ENCODE measurements at regions not wholly inside any gene's neighbourhood (a gene's known extent, or its start where the extent isn't known, plus 50 kb on each side); places are given as distances from the start of the nearest gene placed in this dataset.

- peaks cover 7 to 21% of the 10 kb centered on the region in 2 donors for H3K27me3 Mint-ChIP-seq
- H3K27ac Mint-ChIP-seq = no peak overlapping the region
- Histone ChIP-seq H3K36me3 (ENCODE audit: insufficient read depth, low read length) (no peaks in the 10 kb centered on the region), H3K4me3 (ENCODE audit: low read length) (no peak overlapping the region), H3K9me3 (ENCODE audit: low read length) (no peaks in the 10 kb centered on the region), H3K27me3 (ENCODE audit: insufficient read depth, low read length, poor library complexity, severe bottlenecking) (no peaks in the 10 kb centered on the region), H3K4me1 (ENCODE audit: insufficient read depth, low read length) (peaks cover 23% of the 10 kb centered on the region), H3K27ac (ENCODE audit: low read depth, low read length) (no peak overlapping the region)
- no peak for DNase-seq
- H3K4me3 Mint-ChIP-seq = no peak overlapping the region
- no peaks in the 10 kb centered on the region for H3K36me3 Mint-ChIP-seq
- peaks cover 0 to 19% (median 9%) of the 10 kb centered on the region in 5 donors for H3K9me3 Mint-ChIP-seq
- POLR2A ChIA-PET = no interaction called here
- peaks cover 12 to 17% (median 16%) of the 10 kb centered on the region in 3 donors for H3K4me1 Mint-ChIP-seq
- CTCF ChIA-PET = no interaction called here
These were observed 276.9 kb downstream of the MSX2 start for GRCh38 chr5:175001311-175001710.

- ChIA-PET POLR2A (no interaction called here), CTCF (interaction anchor here (1.2 kb wide), 1 partner anchor 9 kb away, joined by 3 read pairs; no protein-coding TSS in a partner anchor)
- no peak overlapping the region for H3K4me3 Mint-ChIP-seq
These were observed 275.2 kb downstream of the MSX2 start for GRCh38 chr5:174999581-174999980.

GRCh38 chr5:174998131-174998730 is 273.8 kb downstream of the MSX2 start:
- DNase-seq = no peak

More at GRCh38 chr5:174999581-174999980, 275.2 kb downstream of the MSX2 start:
- no peaks in the 10 kb centered on the region for H3K9me3 ChIP-seq (ENCODE audit: low read length)
- Mint-ChIP-seq H3K36me3 (no peaks in the 10 kb centered on the region), H3K4me1 (peaks cover 12 to 17% (median 16%) of the 10 kb centered on the region in 3 donors), H3K27me3 (peaks cover 3 to 17% of the 10 kb centered on the region in 2 donors), H3K27ac (peak overlapping the region in 1 of 8 donors; percentile 31), H3K9me3 (peaks cover 0 to 19% (median 9%) of the 10 kb centered on the region in 5 donors)
- H3K4me3 ChIP-seq (ENCODE audit: low read length) = no peak overlapping the region
- peaks cover 23% of the 10 kb centered on the region for H3K4me1 ChIP-seq (ENCODE audit: insufficient read depth, low read length)
- H3K27me3 ChIP-seq (ENCODE audit: insufficient read depth, low read length, poor library complexity, severe bottlenecking) = no peaks in the 10 kb centered on the region
- no peak for DNase-seq
- no peaks in the 10 kb centered on the region for H3K36me3 ChIP-seq (ENCODE audit: insufficient read depth, low read length)
- H3K27ac ChIP-seq (ENCODE audit: low read depth, low read length) = no peak overlapping the region

GRCh38 chr5:174997688-174998087 is 273.3 kb downstream of the MSX2 start:
- peaks cover 0 to 20% (median 9%) of the 10 kb centered on the region in 5 donors for H3K9me3 Mint-ChIP-seq
- POLR2A ChIA-PET = no interaction called here

More at GRCh38 chr5:174998131-174998730, 273.8 kb downstream of the MSX2 start:
- Histone ChIP-seq H3K4me3 (ENCODE audit: low read length) (no peak overlapping the region), H3K9me3 (ENCODE audit: low read length) (no peaks in the 10 kb centered on the region), H3K27me3 (ENCODE audit: insufficient read depth, low read length, poor library complexity, severe bottlenecking) (no peaks in the 10 kb centered on the region), H3K36me3 (ENCODE audit: insufficient read depth, low read length) (no peaks in the 10 kb centered on the region), H3K27ac (ENCODE audit: low read depth, low read length) (no peak overlapping the region), H3K4me1 (ENCODE audit: insufficient read depth, low read length) (peaks cover 23% of the 10 kb centered on the region)
- H3K36me3 Mint-ChIP-seq = no peaks in the 10 kb centered on the region
- peak overlapping the region in 4 of 7 donors; percentile 13 to 65 (median 22) for H3K4me3 Mint-ChIP-seq
- peaks cover 3 to 7% of the 10 kb centered on the region in 2 donors for H3K27me3 Mint-ChIP-seq
- ChIA-PET POLR2A (no interaction called here), CTCF (interaction anchor here (1.2 kb wide), 1 partner anchor 8 kb away, joined by 3 read pairs; no protein-coding TSS in a partner anchor)
- peaks cover 12 to 17% (median 16%) of the 10 kb centered on the region in 3 donors for H3K4me1 Mint-ChIP-seq
- peaks cover 0 to 17% (median 9%) of the 10 kb centered on the region in 5 donors for H3K9me3 Mint-ChIP-seq
- peak overlapping the region in 3 of 8 donors; percentile 17 to 73 (median 60) for H3K27ac Mint-ChIP-seq

GRCh38 chr5:174996941-174997340 is 272.6 kb downstream of the MSX2 start:
- Histone ChIP-seq H3K36me3 (ENCODE audit: insufficient read depth, low read length) (no peaks in the 10 kb centered on the region), H3K4me1 (ENCODE audit: insufficient read depth, low read length) (peaks cover 23% of the 10 kb centered on the region), H3K4me3 (ENCODE audit: low read length) (no peak overlapping the region), H3K27ac (ENCODE audit: low read depth, low read length) (no peak overlapping the region), H3K27me3 (ENCODE audit: insufficient read depth, low read length, poor library complexity, severe bottlenecking) (no peaks in the 10 kb centered on the region), H3K9me3 (ENCODE audit: low read length) (no peaks in the 10 kb centered on the region)
- Mint-ChIP-seq H3K27me3 (peaks cover 3 to 5% of the 10 kb centered on the region in 2 donors), H3K9me3 (peaks cover 0 to 22% (median 9%) of the 10 kb centered on the region in 5 donors), H3K27ac (no peak overlapping the region), H3K4me3 (no peak overlapping the region), H3K36me3 (no peaks in the 10 kb centered on the region), H3K4me1 (peaks cover 12 to 17% (median 16%) of the 10 kb centered on the region in 3 donors)
- ChIA-PET POLR2A (no interaction called here), CTCF (no interaction called here)
- DNase-seq = no peak

More at GRCh38 chr5:174997688-174998087, 273.3 kb downstream of the MSX2 start:
- Histone ChIP-seq H3K4me1 (ENCODE audit: insufficient read depth, low read length) (peaks cover 23% of the 10 kb centered on the region), H3K27ac (ENCODE audit: low read depth, low read length) (no peak overlapping the region), H3K4me3 (ENCODE audit: low read length) (no peak overlapping the region), H3K9me3 (ENCODE audit: low read length) (no peaks in the 10 kb centered on the region), H3K36me3 (ENCODE audit: insufficient read depth, low read length) (no peaks in the 10 kb centered on the region), H3K27me3 (ENCODE audit: insufficient read depth, low read length, poor library complexity, severe bottlenecking) (no peaks in the 10 kb centered on the region)
- no peak for DNase-seq
- Mint-ChIP-seq H3K4me1 (peaks cover 12 to 17% (median 16%) of the 10 kb centered on the region in 3 donors), H3K27ac (peak overlapping the region in 5 of 8 donors; percentile 17 to 79 (median 60)), H3K4me3 (peak overlapping the region in 5 of 7 donors; percentile 17 to 80 (median 48)), H3K36me3 (no peaks in the 10 kb centered on the region), H3K27me3 (peaks cover 3 to 7% of the 10 kb centered on the region in 2 donors)
- CTCF ChIA-PET = no interaction called here

- ChIA-PET POLR2A (no interaction called here), CTCF (no interaction called here)
- DNase-seq = no peak
- no peaks in the 10 kb centered on the region for H3K27me3 ChIP-seq (ENCODE audit: insufficient read depth, low read length, poor library complexity, severe bottlenecking)
- no peak overlapping the region for H3K4me3 ChIP-seq (ENCODE audit: low read length)
- no peak overlapping the region for H3K27ac Mint-ChIP-seq
- no peaks in the 10 kb centered on the region for H3K36me3 ChIP-seq (ENCODE audit: insufficient read depth, low read length)
- H3K36me3 Mint-ChIP-seq = no peaks in the 10 kb centered on the region
- peaks cover 23% of the 10 kb centered on the region for H3K4me1 ChIP-seq (ENCODE audit: insufficient read depth, low read length)
- peaks cover 9 to 17% (median 16%) of the 10 kb centered on the region in 3 donors for H3K4me1 Mint-ChIP-seq
- H3K4me3 Mint-ChIP-seq = no peak overlapping the region
- peaks cover 0 to 3% of the 10 kb centered on the region in 2 donors for H3K27me3 Mint-ChIP-seq
- H3K9me3 ChIP-seq (ENCODE audit: low read length) = no peaks in the 10 kb centered on the region
- no peak overlapping the region for H3K27ac ChIP-seq (ENCODE audit: low read depth, low read length)
- H3K9me3 Mint-ChIP-seq = peaks cover 0 to 22% (median 9%) of the 10 kb centered on the region in 5 donors
These were observed 271.4 kb downstream of the MSX2 start for GRCh38 chr5:174995827-174996226.

- CTCF ChIA-PET = no interaction called here
- Mint-ChIP-seq H3K27me3 (no peaks in the 10 kb centered on the region), H3K36me3 (no peaks in the 10 kb centered on the region), H3K4me1 (no peaks in the 10 kb centered on the region), H3K9me3 (peaks cover 0 to 6% (median 0%) of the 10 kb centered on the region in 5 donors), H3K27ac (no peak overlapping the region), H3K4me3 (no peak overlapping the region)
- Histone ChIP-seq H3K4me1 (ENCODE audit: insufficient read depth, low read length) (no peaks in the 10 kb centered on the region), H3K9me3 (ENCODE audit: low read length) (no peaks in the 10 kb centered on the region), H3K4me3 (ENCODE audit: low read length) (no peak overlapping the region), H3K27me3 (ENCODE audit: insufficient read depth, low read length, poor library complexity, severe bottlenecking) (no peaks in the 10 kb centered on the region), H3K27ac (ENCODE audit: low read depth, low read length) (no peak overlapping the region), H3K36me3 (ENCODE audit: insufficient read depth, low read length) (no peaks in the 10 kb centered on the region)
- POLR2A ChIA-PET = no interaction called here
- DNase-seq = no peak
These were observed 267.5 kb downstream of the MSX2 start for GRCh38 chr5:174991847-174992246.

- Histone ChIP-seq H3K27me3 (ENCODE audit: insufficient read depth, low read length, poor library complexity, severe bottlenecking) (no peaks in the 10 kb centered on the region), H3K4me1 (ENCODE audit: insufficient read depth, low read length) (no peaks in the 10 kb centered on the region), H3K9me3 (ENCODE audit: low read length) (no peaks in the 10 kb centered on the region), H3K36me3 (ENCODE audit: insufficient read depth, low read length) (no peaks in the 10 kb centered on the region), H3K27ac (ENCODE audit: low read depth, low read length) (no peak overlapping the region), H3K4me3 (ENCODE audit: low read length) (no peak overlapping the region)
- H3K27me3 Mint-ChIP-seq = no peaks in the 10 kb centered on the region
- H3K9me3 Mint-ChIP-seq = peaks cover 0 to 6% (median under 1%) of the 10 kb centered on the region in 5 donors
- POLR2A ChIA-PET = no interaction called here
- no peak for DNase-seq
- H3K4me3 Mint-ChIP-seq = no peak overlapping the region
- H3K27ac Mint-ChIP-seq = no peak overlapping the region
- H3K4me1 Mint-ChIP-seq = no peaks in the 10 kb centered on the region
- no peaks in the 10 kb centered on the region for H3K36me3 Mint-ChIP-seq
- CTCF ChIA-PET = interaction anchor here (1.1 kb wide), 1 partner anchor 8 kb away, joined by 3 read pairs; no protein-coding TSS in a partner anchor
These were observed 266.5 kb downstream of the MSX2 start for GRCh38 chr5:174990909-174991308.
